D721Med (cell line): ENCODE measurements at regions not wholly inside any gene's neighbourhood (a gene's known extent, or its start where the extent isn't known, plus 50 kb on each side); places are given as distances from the start of the nearest gene placed in this dataset.

Experiments used
- DNase-seq: peaks from one replicate; pipeline ENCODE4 v3.0.0; 2011; ENCODE audit warnings: low spot score; ENCODE audit not compliant: insufficient read length
- FAIRE-seq: peaks from 2 replicates; lab custom pipeline; 2011; peaks lifted over from hg19 to GRCh38; lab: Jason Lieb, UNC
- CTCF ChIP-seq: IDR thresholded peaks from 2 replicates; pipeline ENCODE4 v1.5.1; 2012; ENCODE audit warnings: mild to moderate bottlenecking, control low read depth; ENCODE audit not compliant: insufficient read depth; ENCODE audit errors: missing control alignments

- TF ChIP-seq CTCF, result no peak
- no peak for DNase-seq
- FAIRE-seq, result no peak
These were observed 839.3 kb upstream of the WWC1 start for GRCh38 chr5:167452136-167452535.

- no peak for TF ChIP-seq CTCF
- FAIRE-seq, result no peak
- DNase-seq, result no peak
These were observed 838.0 kb upstream of the WWC1 start for GRCh38 chr5:167453246-167454030.

DNA sequence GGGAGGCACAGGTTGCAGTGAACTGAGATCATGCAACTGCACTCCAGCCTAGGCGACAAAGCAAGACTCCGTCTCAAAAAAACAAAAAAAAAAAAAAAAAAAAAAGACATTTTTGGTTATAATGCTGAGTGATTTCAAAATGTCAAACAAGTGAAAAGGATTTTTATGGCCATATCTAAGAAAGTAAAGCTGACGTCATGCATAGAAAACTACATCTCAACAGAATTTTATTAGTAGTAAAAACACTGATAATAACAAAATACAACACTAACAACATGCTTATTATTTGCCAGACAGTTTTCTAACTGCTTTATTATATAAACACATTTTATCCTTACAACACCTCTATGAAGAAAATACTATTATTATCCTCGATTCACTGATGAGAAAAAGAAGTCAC is 833.0 kb upstream of the WWC1 start:
- no peak for TF ChIP-seq CTCF
- FAIRE-seq (no peak), DNase-seq (no peak)

GRCh38 chr5:167460449-167461020 is 830.9 kb upstream of the WWC1 start:
- no peak for DNase-seq
- no peak for TF ChIP-seq CTCF
- FAIRE-seq, result no peak

DNA sequence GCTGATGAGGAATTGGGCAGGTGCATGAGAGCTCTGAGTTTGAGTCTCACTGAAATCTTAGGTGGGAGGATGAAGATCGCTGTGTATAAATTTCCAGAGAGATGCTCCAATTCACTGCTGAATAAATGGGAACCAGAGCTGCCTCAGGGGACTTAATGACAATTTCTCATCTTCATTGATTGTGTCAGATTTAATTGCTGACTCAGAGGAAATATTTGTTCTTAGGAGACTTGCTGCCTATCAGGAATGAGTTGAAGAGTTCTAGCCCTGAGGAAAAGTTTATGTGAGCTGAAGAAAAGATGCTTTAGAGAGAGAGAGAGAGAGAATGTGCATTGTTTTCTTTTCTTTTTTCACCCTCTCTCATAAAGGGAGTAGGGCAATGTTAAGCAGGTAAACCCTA is 827.5 kb upstream of the WWC1 start:
- no peak for TF ChIP-seq CTCF
- FAIRE-seq (no peak), DNase-seq (no peak)

GRCh38 chr5:167466992-167467391 is 824.5 kb upstream of the WWC1 start:
- no peak for TF ChIP-seq CTCF
- no peak for FAIRE-seq
- DNase-seq, result no peak

- FAIRE-seq, result no peak
- no peak for TF ChIP-seq CTCF
- DNase-seq, result no peak
These were observed 818.8 kb upstream of the WWC1 start for GRCh38 chr5:167472566-167473108.
